ENCODE measurements at regions not wholly inside any gene's neighbourhood (a gene's known extent, or its start where the extent isn't known, plus 50 kb on each side); places are given as distances from the start of the nearest gene placed in this dataset.

- TF ChIP-seq CTCF (IDR thresholded peaks at IDR 0.05; ENCODE audit: low read length) (no peak), EZH2 (IDR thresholded peaks at IDR 0.05; ENCODE audit: borderline replicate concordance, low read length) (no peak)
Measured at GRCh38 chr3:145457825-145458552, 703.0 kb downstream of the PLOD2 start.
